SK-MEL-5 (cell line): ENCODE measurements at regions not wholly inside any gene's neighbourhood (a gene's known extent, or its start where the extent isn't known, plus 50 kb on each side); places are given as distances from the start of the nearest gene placed in this dataset.
A peak's percentile ranks its signal among the peaks of the same experiment; 100 is the strongest.
"Not testable (repeated sequence)": the region's sequence is repeated elsewhere in the genome, so short reads cannot be mapped to it uniquely, and the experiment has no call there.

Experiments
- DNase-seq: peaks from one replicate; pipeline ENCODE4 v3.0.0-alpha.2; 2016; ENCODE audit warnings: low read depth, low spot score
- in situ Hi-C: cut with HindIII; loops from 2 replicates; pipeline ENCODE4 v1.10.0; 2016; ENCODE audit warnings: low sequenced_read_pairs, high pct_unique_total_duplicates, low pct_unique_long_range_greater_than_20kb

DNA sequence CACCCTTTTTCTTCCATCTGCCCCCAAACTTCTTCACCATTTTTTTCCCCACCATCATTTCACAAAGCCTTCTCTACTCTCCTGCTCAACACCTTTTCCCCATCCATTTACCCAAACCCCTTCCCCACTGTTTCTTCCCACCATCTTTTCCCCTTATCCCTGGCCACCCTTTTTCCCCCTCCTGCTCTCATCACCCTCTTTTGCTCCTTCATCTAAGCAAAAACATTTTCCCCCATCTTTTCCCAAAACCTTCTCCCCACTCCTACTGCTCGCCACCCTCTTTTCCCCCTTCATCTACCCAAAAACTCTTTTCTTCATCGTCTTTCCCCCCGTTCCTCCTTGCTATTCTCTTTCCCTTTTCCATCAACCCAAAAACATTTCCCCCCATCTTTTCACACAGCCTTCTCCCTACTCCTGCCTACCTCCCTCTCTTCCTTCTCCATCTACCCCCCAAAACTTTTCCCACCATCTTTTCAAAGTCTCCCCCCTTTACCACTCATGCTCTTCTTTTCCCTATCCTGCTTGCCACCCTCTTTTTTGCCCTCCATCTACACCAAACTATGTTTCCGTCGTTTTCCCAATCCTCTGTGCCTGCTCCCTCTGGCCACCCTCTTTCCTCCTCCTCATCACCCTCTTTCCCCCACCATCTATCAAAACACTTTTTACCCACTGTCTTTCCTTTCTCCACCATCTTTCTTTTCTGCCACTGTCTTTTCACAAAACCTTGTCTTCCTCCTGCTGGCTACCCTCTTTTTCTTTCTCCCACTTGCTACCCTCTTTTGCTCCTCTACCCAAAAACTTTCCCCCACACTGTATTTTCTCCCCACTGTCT, 205.8 kb upstream of the WSB1 start:
- in situ Hi-C loops, result no loop called here
- no peak for DNase-seq

GRCh38 chr17:27088767-27089078, 205.2 kb upstream of the WSB1 start:
- no peak for DNase-seq
- in situ Hi-C loops, result no loop called here

- in situ Hi-C loops, result not testable (repeated sequence)
- peak; percentile 25 for DNase-seq
Observed at GRCh38 chr17:27089079-27089928, 204.6 kb upstream of the WSB1 start.

DNA sequence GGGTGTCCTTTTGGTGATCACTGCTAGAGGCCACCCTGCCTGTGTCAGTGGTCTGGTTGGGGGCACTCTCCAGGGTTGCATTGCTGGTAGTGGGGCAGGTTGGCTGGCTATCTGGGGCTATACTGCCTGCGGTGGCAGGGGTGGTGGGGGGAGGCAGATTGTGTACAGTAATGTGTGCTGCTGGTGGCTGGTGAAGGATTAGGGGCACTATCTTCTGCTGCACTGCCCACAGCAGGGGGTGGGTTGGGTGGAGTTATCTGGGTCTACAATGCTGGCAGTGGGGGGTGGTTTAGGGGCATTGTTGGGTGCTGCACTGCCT, 204.0 kb upstream of the WSB1 start:
- DNase-seq, result no peak
- in situ Hi-C loops, result no loop called here

DNA sequence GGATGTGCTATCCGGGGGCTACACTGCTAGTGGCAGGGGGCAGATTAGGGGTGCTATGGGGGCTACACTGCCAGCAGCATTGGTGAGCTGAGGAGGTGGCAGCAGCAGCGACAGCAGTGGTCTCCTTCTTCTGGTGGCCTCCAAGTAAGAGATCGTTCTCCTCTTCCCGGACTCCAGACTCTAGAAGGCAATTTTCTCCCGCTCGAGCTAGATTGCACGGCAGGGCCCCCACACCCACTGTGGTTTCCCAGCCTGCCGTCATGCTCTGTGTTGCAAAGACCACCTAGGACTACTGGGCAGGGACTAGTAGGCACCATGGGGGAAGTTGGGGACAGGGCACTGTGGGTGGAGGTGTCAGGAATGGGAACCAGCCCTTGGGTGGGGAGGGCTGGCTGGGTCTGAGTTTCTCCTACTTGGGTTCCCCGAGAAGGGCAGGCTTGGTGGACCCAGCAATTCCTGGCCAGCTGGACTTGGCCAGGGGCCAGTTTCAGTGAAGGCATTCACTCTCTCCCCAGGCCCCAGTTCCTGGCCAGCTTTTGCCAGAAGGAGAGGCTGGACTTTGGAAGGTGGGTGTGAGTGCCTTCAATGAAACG, 203.4 kb upstream of the WSB1 start:
- DNase-seq, in situ Hi-C loops: not testable (repeated sequence)

- DNase-seq, result no peak
- in situ Hi-C loops, result no loop called here
Observed at GRCh38 chr17:27091043-27091497, 202.8 kb upstream of the WSB1 start.

DNA sequence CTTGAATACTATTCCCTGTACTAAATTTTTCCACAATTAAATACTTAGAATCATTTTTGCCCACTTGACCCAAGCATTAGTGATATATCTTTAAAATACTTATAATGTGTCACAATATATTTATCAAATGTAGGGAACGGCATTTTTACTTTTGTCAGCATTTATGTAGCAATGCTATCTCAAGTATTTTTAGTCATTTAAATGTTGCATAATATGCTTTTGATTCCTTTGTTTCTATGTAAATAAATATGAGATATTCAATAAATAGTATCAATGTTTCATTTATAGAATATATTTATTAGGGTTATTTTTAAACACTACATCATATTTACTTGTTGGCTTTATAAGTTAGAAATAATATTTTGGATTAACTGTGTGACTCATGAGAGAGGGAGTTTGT, 199.7 kb upstream of the WSB1 start:
- DNase-seq, in situ Hi-C loops: not testable (repeated sequence)

DNA sequence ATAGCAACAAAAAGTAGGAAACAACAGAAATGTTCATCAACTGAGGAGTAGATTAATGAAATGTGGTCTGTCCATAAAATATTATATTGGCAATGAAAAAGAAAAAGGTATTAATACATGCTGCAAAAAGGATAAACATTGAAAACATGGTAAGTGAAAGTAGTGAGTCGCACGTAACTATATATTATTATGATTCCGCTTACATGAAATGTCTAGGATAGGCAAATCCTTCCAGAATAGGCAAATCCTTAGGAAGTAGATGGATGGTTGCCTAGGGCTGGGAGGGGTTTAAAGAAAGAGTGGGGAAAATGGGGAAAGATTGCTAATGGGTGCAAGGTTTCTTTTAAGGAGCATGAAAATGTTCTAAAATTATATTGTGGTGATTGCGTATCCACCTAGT, 198.1 kb upstream of the WSB1 start:
- DNase-seq, in situ Hi-C loops: not testable (repeated sequence)

DNA sequence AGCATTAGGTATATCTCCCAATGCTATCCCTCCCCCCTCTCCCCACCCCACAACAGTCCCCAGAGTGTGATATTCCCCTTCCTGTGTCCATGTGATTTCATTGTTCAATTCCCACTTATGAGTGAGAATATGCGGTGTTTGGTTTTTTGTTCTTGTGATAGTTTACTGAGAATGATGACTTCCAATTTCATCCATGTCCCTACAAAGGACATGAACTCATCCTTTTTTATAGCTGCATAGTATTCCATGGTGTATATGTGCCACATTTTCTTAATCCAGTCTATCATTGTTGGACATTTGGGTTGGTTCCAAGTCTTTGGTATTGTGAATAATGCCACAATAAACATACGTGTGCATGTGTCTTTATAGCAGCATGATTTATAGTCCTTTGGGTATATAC, 194.6 kb upstream of the WSB1 start:
- DNase-seq, in situ Hi-C loops: not testable (repeated sequence)

DNA sequence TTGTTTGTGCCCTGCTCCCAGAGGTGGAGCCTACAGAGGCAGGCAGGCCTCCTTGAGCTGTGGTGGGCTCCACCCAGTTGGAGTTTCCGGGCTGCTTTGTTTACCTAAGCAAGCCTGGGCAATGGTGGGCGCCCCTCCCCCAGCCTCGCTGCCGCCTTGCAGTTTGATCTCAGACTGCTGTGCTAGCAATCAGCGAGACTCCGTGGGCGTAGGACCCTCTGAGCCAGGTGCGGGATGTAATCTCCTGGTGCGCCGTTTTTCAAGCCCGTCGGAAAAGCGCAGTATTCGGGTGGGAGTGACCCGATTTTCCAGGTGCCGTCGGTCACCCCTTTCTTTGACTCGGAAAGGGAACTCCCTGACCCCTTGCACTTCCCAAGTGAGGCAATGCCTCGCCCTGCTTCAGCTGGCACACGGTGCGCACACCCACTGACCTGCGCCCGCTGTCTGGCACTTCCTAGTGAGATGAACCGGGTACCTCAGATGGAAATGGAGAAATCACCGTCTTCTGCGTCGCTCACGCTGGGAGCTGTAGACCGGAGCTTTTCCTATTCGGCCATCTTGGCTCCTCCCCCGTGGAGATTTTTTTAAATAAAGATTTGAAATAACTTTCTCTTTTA, 189.2 kb upstream of the WSB1 start:
- DNase-seq, in situ Hi-C loops: not testable (repeated sequence)

DNA sequence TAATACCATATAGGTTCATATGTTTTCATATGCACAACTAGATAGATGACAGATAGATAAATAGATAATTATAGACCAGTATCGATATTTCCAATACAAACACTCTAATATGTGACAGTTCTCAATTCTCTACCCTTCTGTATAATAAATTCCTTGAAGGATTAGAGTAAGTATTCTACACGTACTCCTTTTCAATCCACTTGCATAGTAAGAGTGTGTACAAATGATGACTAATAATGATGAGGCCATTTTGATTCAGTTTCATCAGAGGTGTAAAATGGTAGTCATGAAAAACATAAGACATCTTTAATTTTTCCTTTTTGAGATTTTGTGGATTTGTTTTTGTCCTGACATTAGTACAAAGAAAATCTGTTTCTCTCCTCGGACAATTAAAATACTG, 188.3 kb upstream of the WSB1 start:
- DNase-seq, result no peak
- in situ Hi-C loops, result no loop called here

DNA sequence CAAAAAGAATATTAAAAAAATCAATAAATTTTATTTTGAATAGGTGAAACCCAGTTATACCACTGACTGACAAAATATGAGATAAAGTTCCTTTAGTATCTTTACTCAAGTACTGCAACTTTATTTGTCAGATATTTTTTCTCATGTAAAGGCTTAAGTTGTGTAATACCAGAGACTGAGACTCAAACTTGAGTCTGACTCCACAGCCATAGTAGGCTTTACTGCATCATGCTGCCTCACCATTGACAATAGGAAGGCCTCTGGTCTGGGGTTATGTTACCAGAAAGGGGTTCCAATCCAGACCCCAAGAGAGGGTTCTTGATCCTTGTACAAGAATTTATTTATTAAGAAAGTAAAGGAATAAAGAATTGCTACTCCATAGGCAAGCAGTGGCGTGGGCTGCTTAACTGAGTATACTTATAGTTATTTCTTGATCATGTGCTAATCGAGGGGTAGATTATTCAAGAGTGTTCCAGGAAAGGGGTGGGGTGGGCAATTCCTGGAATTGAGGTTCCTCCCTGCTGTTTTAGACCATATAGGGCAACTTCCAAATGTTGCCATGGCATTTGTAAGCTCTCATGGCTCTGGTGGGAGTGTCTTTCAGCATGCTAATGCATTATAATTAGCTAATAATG, 187.4 kb upstream of the WSB1 start:
- no peak for DNase-seq
- in situ Hi-C loops, result no loop called here

DNA sequence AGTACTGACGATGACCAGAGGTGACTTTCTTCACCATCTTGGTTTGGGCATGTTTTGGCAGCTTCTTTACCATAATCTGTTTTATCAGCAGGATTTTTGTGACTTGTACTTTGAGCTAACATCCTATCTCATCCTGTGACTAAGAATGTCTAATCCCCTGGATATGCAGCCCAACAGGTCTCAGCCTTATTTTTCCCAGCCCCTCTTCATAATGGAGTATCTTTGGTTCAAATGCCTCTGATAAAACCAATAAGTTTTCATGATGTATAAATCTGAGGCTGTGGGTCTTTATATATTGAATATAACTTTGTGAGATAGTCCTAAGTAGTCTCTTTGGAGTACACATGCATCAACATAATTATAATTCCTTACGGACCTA, 186.9 kb upstream of the WSB1 start:
- in situ Hi-C loops, result no loop called here

DNA sequence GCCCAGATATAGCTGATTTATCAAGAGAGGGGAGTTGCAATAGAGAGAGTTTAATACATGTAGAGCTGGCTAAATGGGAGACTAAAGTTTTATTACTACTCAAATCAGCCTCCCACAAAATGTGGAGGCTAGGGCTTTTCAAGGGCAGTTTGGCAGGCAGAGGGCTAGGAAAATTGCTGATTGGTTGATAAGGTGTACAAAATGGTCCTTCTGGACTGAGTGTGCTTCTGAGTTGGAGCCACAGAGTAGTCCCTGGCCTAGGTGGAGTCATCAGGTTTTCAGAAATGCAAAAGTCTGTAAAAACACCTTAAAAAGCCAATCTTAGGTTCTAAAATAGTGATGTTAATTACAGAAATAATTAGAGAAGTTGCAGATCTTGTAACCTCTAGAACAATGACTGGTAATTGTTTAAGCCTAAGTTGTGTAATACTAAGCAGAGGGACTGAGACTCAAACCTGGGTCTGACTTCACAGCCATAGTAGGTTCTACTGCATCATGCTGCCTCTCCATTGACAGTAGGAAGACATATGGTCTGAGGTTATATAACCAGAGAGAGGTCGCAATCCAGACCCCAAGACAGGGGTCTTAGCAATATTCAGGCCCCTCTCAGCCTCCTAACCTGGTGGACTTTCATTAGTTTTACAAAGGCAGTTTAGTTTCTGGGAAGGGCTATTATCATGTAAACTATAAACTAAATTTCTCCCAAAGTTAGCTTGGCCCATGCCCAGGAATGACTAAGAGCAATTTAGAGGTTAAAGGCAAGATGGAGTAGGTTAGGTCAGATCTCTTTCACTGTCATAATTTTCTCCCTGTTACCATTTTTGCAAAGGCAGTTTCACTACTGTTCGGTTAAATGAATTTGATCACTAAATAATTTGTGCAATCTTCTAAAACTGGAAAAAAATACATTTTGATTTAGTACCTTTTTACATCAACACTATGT, 186.3 kb upstream of the WSB1 start:
- DNase-seq, in situ Hi-C loops: not testable (repeated sequence)

More for the DNA sequence above, 186.9 kb upstream of the WSB1 start:
- no peak for DNase-seq

GRCh38 chr17:27109346-27109745, 184.6 kb upstream of the WSB1 start:
- in situ Hi-C loops, result no loop called here
- DNase-seq, result no peak

DNA sequence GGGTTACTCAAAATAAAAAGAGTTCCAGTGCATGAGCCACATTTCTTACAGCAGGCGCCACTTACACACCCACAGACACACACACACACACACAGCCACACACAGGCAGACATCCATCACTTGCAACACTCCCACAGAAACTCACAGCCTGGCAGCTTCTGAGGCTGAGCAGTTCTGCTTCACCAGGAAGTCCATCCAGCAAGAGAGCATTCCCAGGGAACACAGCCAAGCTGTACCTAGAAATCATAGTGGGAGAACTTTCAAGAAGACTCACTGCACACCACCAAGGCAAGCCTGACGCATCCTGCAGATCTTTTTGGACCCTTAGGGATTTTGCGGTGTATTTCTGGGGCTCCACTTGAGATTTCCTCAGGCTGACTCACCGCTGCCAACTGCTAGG, 140.9 kb upstream of the WSB1 start:
- in situ Hi-C loops, result no loop called here

GRCh38 chr17:27155866-27156265, 138.0 kb upstream of the WSB1 start:
- no peak for DNase-seq
- in situ Hi-C loops, result no loop called here

More for the DNA sequence above, 140.9 kb upstream of the WSB1 start:
- DNase-seq, result no peak
